DND-41 (cell line): ENCODE measurements at regions not wholly inside any gene's neighbourhood (a gene's known extent, or its start where the extent isn't known, plus 50 kb on each side); places are given as distances from the start of the nearest gene placed in this dataset.

Source experiments
- CTCF ChIP-seq: IDR thresholded peaks from 2 replicates; pipeline ENCODE4 v1.5.1; 2012; ENCODE audit warnings: borderline replicate concordance, low read length, moderate library complexity, mild to moderate bottlenecking; ENCODE audit not compliant: poor library complexity, severe bottlenecking; ENCODE audit errors: extremely low read depth
- EZH2 ChIP-seq: IDR thresholded peaks from 3 replicates; pipeline ENCODE4 v1.6.1; 2012; ENCODE audit warnings: borderline replicate concordance, low read depth, mild to moderate bottlenecking, moderate library complexity, low read length, inconsistent platforms; ENCODE audit not compliant: severe bottlenecking

DNA sequence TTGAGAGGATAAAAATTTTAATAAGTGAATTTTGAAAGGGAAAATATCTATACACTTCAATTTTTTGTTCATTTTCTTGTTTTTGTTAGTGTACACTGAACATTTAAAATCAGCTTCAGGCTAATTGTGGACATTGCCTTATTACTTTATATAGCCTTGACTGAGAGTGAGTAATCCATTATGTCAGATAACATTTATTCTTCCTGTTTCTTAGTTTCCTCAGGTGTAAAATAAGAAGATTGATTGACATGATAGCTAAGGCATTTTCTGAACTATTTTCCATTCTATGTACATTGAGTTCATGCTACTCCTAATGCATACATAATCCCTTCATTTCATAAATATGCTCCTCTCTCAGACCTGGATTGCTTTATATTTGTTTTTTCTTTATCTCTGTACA is 607.3 kb upstream of the AADAT start:
- TF ChIP-seq CTCF (no peak), EZH2 (no peak)
